Loucy (cell line): ENCODE measurements at regions not wholly inside any gene's neighbourhood (a gene's known extent, or its start where the extent isn't known, plus 50 kb on each side); places are given as distances from the start of the nearest gene placed in this dataset.

Experiments used
- H2AFZ ChIP-seq: fragments of 200-600 bp; sonication (generic); 2 replicates; pipeline ENCODE4 v1.6.0; 2016; ENCODE audit warnings: antibody characterized with exemption, mild to moderate bottlenecking, low read length, moderate library complexity
- H3F3A ChIP-seq: fragments of 200-600 bp; 2 replicates; pipeline ENCODE4 v1.6.0; 2016; ENCODE audit warnings: antibody characterized with exemption, low read depth, mild to moderate bottlenecking
- H3K27me3 ChIP-seq: fragments of 200-600 bp; sonication (generic); 2 replicates; pipeline ENCODE4 v1.6.1; 2014; ENCODE audit warnings: low read length, mild to moderate bottlenecking; ENCODE audit not compliant: insufficient read depth, poor library complexity, severe bottlenecking
- H3K36me3 ChIP-seq: fragments of 200-600 bp; sonication (generic); 2 replicates; pipeline ENCODE4 v1.6.1; 2016; ENCODE audit warnings: low read length; ENCODE audit not compliant: insufficient read depth
- H3K4me1 ChIP-seq: fragments of 200-600 bp; sonication (generic); 2 replicates; pipeline ENCODE4 v1.5.1; 2014; ENCODE audit warnings: low read length, mild to moderate bottlenecking; ENCODE audit not compliant: insufficient read depth, poor library complexity, severe bottlenecking
- H3K4me2 ChIP-seq: fragments of 200-600 bp; sonication (generic); 2 replicates; pipeline ENCODE4 v1.6.0; 2014; ENCODE audit warnings: antibody characterized with exemption, low read length, low read depth, mild to moderate bottlenecking; ENCODE audit not compliant: poor library complexity, severe bottlenecking
- H3K4me3 ChIP-seq: fragments of 200-600 bp; sonication (generic); 2 replicates; pipeline ENCODE4 v1.5.1; 2014; ENCODE audit warnings: low read length, mild to moderate bottlenecking, mixed read lengths; ENCODE audit not compliant: poor library complexity, severe bottlenecking
- H3K79me2 ChIP-seq: fragments of 200-600 bp; sonication (generic); 2 replicates; pipeline ENCODE4 v1.6.1; 2014; ENCODE audit warnings: low read length; ENCODE audit not compliant: insufficient read depth
- H3K9ac ChIP-seq: fragments of 200-600 bp; sonication (generic); 2 replicates; pipeline ENCODE4 v1.6.0; 2014; ENCODE audit warnings: mild to moderate bottlenecking, low read depth, low read length, moderate library complexity; ENCODE audit not compliant: poor library complexity, severe bottlenecking
- H3K9me2 ChIP-seq: fragments of 200-600 bp; sonication (generic); replicated peaks from 2 replicates; pipeline ENCODE4 v1.6.1; 2016; ENCODE audit warnings: low read depth, low read length, mixed read lengths
- H3K9me3 ChIP-seq: fragments of 200-600 bp; sonication (generic); 2 replicates; pipeline ENCODE4 v1.6.1; 2014; ENCODE audit warnings: mild to moderate bottlenecking, antibody characterized with exemption, low read length, low read depth; ENCODE audit not compliant: insufficient read depth
- H4K20me1 ChIP-seq: fragments of 200-600 bp; sonication (generic); 2 replicates; pipeline ENCODE4 v1.6.0; 2014; ENCODE audit warnings: antibody characterized with exemption, low read length, mild to moderate bottlenecking; ENCODE audit not compliant: insufficient read depth, poor library complexity, severe bottlenecking
- EZH2phosphoT487 ChIP-seq: fragments of 200-600 bp; IDR thresholded peaks from 2 replicates; pipeline ENCODE4 v1.6.1; 2018; ENCODE audit warnings: antibody characterized with exemption, mild to moderate bottlenecking, moderate library complexity, borderline replicate concordance
- TF ChIP-seq, protein P1 (sequence below): fragments of 200-600 bp; sonication (generic); conservative IDR thresholded peaks from 2 replicates; pipeline ENCODE4 v1.5.1; 2014; ENCODE audit warnings: mild to moderate bottlenecking, antibody characterized with exemption, low read length

DNA sequence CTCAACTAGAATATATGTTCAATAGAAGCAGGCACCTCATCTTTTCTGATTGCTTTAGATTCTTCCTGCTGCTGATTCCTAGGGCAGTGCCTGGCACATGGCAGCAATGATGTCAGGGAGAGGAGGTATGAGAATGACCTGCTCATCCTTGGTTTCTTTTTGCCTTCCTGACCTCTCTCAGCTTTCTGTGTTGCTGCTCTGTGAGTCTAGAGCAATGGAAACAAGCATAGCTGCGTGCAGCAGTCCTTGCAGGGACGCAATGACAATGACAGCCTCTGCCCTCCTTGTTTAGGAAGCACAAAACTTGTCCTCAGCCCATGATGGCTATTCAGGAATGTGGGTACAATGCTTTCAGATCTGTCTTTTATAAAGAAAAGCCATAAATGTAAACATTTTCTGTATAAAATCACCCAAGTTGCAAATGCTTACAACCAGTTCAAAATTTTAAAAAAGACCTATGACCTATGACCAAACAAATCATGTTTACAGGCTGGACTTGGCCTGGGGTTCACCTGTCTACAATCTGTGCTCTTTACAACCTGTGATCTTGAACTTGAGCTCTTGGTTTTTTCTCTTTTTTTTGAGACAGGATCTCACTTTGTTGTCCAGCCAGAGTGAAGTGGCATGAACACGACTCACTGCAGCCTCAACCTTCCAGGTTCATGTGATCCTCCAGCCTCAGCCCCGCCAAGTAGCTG, 549.4 kb upstream of the ATP2B1 start:
- H3K9me3 ChIP-seq, result no peaks in the 10 kb centered on the region
- no peaks in the 10 kb centered on the region for H3K9me2 ChIP-seq
- no peaks in the 10 kb centered on the region for H3K27me3 ChIP-seq
- H2AFZ ChIP-seq, result no peak overlapping the region
- no peak overlapping the region for H3K4me3 ChIP-seq
- peaks cover 13% of the 10 kb centered on the region for H3K4me1 ChIP-seq
- H3K4me2 ChIP-seq, result no peak overlapping the region
- H3K9ac ChIP-seq, result no peak overlapping the region
- no peaks in the 10 kb centered on the region for H4K20me1 ChIP-seq
- H3K36me3 ChIP-seq, result no peaks in the 10 kb centered on the region
- no peaks in the 10 kb centered on the region for H3F3A ChIP-seq
- TF ChIP-seq, protein P1, sequence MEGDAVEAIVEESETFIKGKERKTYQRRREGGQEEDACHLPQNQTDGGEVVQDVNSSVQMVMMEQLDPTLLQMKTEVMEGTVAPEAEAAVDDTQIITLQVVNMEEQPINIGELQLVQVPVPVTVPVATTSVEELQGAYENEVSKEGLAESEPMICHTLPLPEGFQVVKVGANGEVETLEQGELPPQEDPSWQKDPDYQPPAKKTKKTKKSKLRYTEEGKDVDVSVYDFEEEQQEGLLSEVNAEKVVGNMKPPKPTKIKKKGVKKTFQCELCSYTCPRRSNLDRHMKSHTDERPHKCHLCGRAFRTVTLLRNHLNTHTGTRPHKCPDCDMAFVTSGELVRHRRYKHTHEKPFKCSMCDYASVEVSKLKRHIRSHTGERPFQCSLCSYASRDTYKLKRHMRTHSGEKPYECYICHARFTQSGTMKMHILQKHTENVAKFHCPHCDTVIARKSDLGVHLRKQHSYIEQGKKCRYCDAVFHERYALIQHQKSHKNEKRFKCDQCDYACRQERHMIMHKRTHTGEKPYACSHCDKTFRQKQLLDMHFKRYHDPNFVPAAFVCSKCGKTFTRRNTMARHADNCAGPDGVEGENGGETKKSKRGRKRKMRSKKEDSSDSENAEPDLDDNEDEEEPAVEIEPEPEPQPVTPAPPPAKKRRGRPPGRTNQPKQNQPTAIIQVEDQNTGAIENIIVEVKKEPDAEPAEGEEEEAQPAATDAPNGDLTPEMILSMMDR, result no peak
- TF ChIP-seq EZH2phosphoT487, result no peak
- no peaks in the 10 kb centered on the region for H3K79me2 ChIP-seq

DNA sequence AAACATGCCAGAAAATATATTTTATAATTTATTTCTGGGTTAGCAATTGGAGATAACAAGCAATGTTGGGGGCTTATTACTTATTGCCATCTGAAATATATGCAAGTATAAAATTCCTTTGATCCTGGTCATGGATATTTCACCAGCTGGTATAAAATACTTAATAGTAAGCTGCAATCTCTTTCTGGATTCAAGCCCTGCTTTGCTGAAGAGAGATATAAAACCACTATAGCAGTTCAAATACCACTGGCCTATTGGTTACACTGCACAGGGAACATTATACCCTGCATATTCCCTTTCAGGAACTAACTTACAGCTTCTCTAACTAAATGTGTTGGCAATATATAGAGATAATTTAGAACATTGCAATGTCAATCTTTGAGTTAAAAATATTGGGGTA, 546.2 kb upstream of the ATP2B1 start:
- H3K9ac ChIP-seq, result no peak overlapping the region
- peaks cover 38% of the 10 kb centered on the region for H3K4me1 ChIP-seq
- TF ChIP-seq EZH2phosphoT487, result no peak
- TF ChIP-seq, protein P1, result no peak

DNA sequence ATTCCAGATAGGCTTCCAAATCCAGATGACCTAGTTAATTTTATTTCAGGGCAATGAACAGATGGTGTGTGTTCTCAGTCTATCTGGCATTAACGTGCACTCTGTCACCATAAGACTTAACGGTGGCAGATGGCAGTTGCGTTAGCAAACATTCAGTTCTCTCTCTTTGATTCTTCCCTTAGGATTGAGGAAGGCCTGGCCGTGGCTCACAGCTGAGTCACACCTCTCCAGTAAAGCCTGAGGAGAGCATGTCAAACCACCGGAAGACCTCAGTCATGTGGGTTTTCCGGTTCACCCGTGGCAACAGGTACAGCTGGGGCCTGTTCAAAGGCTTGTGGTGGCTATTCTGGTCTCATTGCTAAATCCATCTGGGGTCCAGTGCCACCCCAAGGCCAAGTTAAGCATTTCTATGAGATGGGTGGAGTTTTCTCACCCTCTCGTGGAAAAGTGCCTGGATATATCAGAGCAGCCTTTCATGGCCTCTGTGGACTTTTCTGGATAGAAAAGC, 545.1 kb upstream of the ATP2B1 start:
- peak overlapping the region; percentile 32 for H3K4me3 ChIP-seq
- H4K20me1 ChIP-seq, result no peaks in the 10 kb centered on the region
- TF ChIP-seq EZH2phosphoT487, result no peak
- TF ChIP-seq, protein P1, result peak; percentile 73
- H3K9me2 ChIP-seq, result no peaks in the 10 kb centered on the region
- H3K9ac ChIP-seq, result no peak overlapping the region
- H3K9me3 ChIP-seq, result no peaks in the 10 kb centered on the region
- no peaks in the 10 kb centered on the region for H3K27me3 ChIP-seq
- H3K36me3 ChIP-seq, result no peaks in the 10 kb centered on the region
- peak overlapping the region; percentile 60 for H3K4me2 ChIP-seq
- no peaks in the 10 kb centered on the region for H3K79me2 ChIP-seq
- peaks cover 38% of the 10 kb centered on the region for H3K4me1 ChIP-seq
- H2AFZ ChIP-seq, result no peak overlapping the region
- no peaks in the 10 kb centered on the region for H3F3A ChIP-seq

More for the DNA sequence above, 546.2 kb upstream of the ATP2B1 start:
- Histone ChIP-seq H3K27me3 (no peaks in the 10 kb centered on the region), H3K79me2 (no peaks in the 10 kb centered on the region), H4K20me1 (no peaks in the 10 kb centered on the region), H3K9me3 (no peaks in the 10 kb centered on the region), H3K4me3 (no peak overlapping the region), H3K9me2 (no peaks in the 10 kb centered on the region), H3F3A (no peaks in the 10 kb centered on the region), H2AFZ (no peak overlapping the region), H3K4me2 (peak overlapping the region; percentile 60), H3K36me3 (no peaks in the 10 kb centered on the region)
